ENCODE measurements at regions not wholly inside any gene's neighbourhood (a gene's known extent, or its start where the extent isn't known, plus 50 kb on each side); places are given as distances from the start of the nearest gene placed in this dataset.
"Not testable (repeated sequence)": the region's sequence is repeated elsewhere in the genome, so short reads cannot be mapped to it uniquely, and the experiment has no call there.

DNA sequence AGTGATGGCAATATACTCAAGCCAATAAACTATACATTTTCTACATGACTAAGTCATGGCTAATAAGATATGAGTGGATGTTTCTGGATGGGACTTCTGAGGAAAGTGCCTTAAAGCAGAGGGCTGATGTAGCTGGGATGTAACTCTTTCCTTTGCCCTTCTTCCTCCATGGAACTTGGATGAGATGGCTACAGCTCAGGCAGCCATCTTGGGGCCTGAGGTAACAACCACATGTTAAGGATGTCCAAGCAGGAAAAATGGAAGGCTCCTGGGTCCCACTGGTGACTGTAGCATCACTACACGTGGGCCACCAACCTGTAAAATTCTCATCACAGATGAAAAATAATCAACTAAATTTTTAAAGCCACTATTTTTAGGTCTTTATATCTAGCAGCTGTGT, 54.4 kb upstream of the GRIP1 start:
- no peak for DNase-seq

DNA sequence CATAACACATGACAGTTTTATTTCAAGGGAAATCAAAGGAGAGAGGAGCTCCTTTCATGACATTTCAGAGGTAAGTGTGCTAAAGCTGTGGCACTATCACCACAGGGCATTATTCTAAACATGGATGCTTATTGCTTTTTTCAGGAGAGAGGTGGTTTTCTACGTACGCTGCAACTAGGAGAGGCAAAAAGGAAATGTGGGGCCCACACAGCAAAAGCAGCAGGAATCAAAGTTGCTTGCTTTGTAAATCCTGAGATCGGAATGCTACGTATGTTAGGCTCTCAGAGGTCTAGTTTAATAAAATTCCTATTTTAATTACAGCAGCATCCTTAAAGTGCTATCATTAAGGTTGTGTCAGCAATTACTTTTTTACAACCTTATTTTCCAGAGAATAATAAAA, 55.0 kb upstream of the GRIP1 start:
- no peak for DNase-seq

GRCh38 chr12:66735275-66735674, 56.4 kb upstream of the GRIP1 start:
- DNase-seq, result no peak

- no peak for DNase-seq
These were observed 58.1 kb upstream of the GRIP1 start for GRCh38 chr12:66736931-66737330.

DNA sequence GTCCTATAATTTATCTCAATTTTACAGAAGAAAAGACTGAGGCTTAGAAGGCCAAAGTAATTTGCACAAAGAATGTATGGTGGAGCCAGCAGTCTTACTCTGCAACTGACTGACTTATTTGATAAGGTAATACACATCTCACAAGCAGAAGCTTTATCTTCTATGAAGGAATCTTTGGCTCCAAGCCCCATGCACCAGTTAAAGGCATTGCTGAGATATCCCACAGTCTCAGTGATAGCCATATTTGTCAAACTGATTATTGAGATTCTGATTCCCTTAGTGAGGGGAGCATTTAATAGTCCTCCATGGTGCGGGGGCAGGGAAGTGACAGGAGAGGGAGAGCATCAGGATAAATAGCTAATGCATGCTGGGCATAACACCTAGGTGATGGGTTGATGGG, 60.4 kb upstream of the GRIP1 start:
- no peak for DNase-seq

GRCh38 chr12:66739940-66740651, 61.2 kb upstream of the GRIP1 start:
- DNase-seq, result no peak

GRCh38 chr12:66740732-66741131, 61.9 kb upstream of the GRIP1 start:
- no peak for DNase-seq

DNA sequence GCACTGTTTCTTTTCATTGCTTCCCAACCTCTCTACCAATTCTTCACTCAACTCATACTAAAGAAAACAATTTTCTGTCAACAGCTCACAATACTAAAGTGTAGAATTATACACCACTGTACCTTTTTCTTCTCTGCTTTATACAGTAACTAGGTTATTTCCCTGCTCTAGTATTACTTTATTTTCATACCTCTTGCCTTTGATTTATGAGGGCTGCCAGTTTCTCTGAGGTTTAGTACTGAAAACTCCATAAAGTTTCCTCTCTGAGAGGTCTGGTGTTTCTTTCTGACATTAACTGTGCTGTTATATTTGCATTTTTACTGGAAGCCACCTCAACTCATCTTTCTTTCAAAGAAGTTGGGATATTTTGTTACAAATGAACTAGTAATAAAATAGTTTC, 63.0 kb upstream of the GRIP1 start:
- no peak for DNase-seq

DNA sequence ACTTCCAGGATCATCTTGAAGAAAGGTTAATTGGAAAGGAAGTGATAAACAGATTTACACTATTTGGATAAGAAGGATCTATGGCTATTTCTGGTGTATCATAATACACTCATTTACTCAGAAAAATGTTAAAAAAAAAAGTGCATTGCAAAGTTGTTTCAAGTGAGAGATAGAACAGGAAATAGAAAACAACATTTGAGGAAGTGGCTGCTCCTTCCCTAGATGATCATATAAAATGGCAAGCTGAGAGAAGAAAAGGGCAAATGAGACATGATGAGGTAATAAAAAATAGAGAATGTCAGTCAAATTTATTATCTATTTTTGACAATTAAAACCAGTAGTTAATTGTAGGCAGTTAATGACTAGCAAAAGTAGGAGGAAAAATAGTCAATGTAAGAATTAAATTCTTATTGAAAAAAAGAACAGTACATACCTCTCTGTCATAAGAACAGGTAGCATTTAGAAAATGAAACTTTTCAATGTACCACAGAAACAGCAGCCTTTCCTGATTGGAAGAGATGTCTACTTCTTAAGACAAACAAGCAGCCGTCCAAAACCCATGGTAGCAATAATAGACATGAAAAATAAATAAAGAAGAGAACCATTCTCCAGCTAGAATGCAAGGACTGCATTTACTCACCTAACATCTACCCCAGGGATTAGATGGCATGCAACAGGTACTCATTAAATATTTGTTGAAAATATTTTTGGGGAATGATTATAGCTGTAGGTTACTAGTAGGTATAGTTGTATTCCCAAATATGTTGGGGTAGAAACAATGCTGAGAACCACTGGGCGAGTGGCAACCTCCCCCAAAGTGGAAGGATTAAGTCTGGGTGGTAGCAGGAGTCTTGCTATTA, 63.9 kb upstream of the GRIP1 start:
- DNase-seq, result no peak

DNA sequence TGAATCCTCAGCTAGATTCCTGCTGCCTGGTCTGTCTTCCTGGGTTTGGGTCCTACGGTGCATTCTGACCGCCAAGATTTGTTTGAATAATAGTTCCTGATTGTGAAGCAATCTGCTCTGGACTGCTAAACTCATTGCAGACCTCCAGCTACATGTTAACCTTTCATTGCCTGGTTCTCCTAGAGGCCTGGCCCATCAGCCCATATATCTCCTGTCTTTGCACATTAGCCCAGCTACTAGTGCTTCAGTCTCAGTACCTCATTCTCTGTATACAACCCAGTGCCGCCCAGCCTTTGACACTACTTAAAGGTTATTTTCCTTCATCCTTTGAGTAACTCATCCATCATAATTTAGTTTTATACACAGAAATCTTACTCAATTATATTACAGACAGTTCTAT, 65.6 kb upstream of the GRIP1 start:
- no peak for DNase-seq

DNA sequence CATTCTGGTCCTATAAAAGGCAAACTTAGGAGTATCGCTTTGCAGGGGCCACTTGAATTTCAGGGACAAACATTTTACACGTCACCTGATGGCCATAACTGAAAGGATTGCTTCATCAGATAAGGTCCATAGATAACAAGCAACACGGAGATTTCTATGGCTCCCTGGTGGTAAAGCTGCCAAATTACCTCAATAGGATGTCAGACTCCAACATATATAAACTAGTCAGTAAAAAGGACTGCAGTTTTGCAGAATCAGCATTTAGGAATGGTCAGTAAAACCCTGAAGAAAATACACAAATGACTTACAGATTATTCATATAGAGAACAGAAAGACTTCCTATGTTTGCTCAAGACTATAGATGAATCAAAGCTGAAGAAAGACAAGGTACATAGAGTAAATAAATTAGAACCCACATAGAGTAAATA, 66.1 kb upstream of the GRIP1 start:
- DNase-seq, result no peak

DNA sequence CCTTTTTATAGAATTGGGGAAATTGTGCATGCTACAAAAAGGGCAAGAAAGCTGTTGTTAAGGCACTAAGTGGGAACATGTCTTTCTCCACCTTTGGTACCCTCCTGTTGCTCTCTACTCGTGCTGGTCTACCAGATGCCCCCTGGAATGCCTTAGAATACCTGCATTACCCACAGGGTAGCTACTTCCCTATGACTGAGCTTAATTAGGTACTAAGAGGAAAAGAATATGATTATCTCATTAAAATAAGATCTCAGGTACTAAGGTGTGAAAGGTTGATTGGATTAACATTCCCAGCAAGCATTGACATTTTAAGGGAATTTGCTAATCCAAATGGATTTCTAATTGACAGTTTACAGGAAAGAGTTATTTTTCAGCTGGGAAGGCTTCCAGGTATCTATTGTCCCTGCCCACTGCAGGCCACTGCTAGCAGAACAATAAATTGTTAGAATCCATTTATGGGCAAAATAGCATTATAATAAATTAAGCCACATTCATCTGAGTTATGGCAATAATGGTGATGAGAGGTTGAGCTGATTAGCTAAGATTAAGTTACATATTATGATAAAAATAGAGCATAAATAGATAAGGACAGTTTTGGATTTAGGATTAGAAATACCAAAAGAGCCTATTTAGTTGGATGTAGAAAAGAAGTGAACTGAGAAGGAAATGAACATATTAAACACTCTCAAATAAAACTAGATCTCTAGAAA, 67.8 kb upstream of the GRIP1 start:
- no peak for DNase-seq

DNA sequence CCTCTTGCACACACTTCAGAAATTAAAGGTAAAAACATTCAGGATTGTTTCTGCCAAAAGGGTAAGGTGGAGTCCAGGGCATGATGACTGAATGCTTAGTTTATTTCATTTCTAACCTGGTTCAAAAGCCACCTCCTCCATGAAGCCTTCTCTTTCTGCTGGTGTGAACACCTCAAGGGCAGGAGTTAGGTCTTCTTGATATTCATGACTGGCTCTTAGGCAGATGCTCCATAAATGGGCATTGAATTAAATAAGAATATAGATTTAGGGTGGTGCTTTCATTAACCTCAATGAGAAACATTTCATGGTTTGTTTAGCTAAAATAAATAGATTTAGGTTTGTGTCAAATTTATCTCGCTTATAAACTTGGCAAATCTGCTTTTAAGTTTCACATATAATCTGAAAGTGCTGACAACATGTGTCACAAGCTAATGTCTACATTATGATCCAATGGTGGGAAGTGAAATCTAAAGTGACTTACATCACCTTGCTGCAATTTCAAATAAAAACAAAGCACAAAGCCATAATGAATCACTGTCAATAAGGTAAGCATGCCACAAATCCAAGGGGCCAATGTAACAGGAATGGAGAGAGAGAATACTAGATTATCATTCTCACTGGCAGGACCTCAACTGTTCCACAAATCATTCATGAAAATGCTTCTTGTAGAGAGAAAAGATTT, 72.7 kb upstream of the GRIP1 start:
- DNase-seq, result no peak

GRCh38 chr12:66753810-66754209, 74.9 kb upstream of the GRIP1 start:
- no peak for DNase-seq

- no peak for DNase-seq
These were observed 77.0 kb upstream of the GRIP1 start for GRCh38 chr12:66755727-66756395.

DNA sequence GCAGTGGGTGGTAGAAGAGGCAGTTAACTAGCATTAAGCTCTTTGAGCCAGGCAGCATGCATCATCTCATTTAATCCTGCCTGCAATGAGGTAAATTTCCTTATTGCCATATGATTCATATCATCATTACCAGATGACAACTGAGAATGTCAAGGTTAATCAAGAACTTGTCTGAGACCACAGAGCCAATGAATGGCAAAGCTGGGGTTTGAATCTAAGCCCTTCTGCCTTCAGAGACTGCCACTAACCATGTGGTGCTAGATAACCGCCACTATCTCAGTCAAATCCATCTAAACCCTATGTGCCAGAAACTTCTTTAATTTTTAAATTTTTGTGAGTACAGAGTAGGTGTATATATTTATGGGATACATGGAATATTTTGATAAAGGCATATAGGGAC, 77.8 kb upstream of the GRIP1 start:
- no peak for DNase-seq

GRCh38 chr12:66760122-66760521, 81.2 kb upstream of the GRIP1 start:
- DNase-seq, result not testable (repeated sequence)

GRCh38 chr12:66763467-66763866, 84.6 kb upstream of the GRIP1 start:
- no peak for DNase-seq

DNA sequence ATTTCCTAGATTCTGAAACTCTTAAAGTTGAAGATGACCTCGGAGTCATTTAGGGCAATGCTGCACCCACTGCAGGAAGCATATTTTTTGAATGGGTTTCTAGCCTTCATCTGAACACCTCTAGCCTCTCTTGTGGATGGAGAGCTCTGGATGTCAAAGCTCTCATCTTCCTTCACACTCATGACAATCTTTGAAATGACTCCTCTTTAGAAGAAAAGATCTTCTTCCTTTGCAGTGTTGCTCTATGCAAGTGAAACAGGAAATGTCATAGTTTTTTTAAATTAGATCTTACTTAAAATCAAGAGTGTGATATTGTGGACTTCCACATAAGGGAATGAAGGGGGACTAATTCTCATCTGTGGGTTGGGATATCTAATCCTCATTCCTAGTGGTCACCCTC, 86.3 kb upstream of the GRIP1 start:
- DNase-seq, result no peak

DNA sequence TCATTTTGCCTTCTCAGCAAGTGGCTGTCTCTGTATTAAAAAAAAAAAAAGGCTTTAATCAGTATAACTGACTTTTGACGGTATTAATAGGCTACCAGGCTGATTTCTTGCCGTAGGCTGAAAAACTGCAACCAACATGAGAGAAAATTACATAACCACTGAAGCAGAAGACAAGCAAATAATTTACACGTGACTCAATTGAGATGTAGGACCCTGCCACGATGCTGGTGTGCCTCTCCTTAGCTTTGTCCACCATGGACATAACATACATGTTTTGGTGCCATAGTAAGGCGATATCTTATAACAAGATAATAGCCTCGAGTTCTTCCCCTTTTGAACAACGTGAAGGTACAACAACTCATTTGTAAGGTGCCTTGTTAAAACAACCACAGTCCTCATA, 88.7 kb upstream of the GRIP1 start:
- DNase-seq, result no peak

- no peak for DNase-seq
These were observed 89.4 kb upstream of the GRIP1 start for GRCh38 chr12:66768293-66768692.

- no peak for DNase-seq
These were observed 96.1 kb upstream of the GRIP1 start for GRCh38 chr12:66774929-66775328.

DNA sequence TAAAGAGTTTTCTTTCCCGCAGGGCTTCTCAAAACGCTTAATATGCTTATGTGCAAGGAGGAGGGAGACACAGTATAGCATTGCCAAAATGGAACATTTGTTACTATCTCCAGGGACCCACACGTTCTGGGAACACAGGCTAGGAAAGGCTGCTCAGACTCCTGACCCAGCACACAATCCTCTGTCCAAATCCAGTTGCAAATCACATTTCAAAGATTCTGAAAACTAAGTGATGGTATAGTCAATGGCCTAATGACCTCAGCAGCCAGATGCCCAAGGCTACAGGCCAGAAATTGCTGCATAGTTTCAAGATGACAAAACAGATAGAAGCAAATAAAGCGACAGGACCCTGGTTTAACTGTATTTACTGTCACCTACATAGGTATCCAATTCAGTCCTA, 97.0 kb upstream of the GRIP1 start:
- DNase-seq, result no peak
